ENCODE measurements at regions not wholly inside any gene's neighbourhood (a gene's known extent, or its start where the extent isn't known, plus 50 kb on each side); places are given as distances from the start of the nearest gene placed in this dataset.

GRCh38 chr2:57962861-57963260 lies 83.7 kb upstream of the VRK2 start:
- no peak for ATAC-seq
- Histone ChIP-seq H3K9me3 (no peaks in the 10 kb centered on the region), H3K4me1 (no peaks in the 10 kb centered on the region), H3K27ac (no peak overlapping the region), H3K36me3 (ENCODE audit: insufficient read depth in 1 of 2, low read depth in 1 of 2) (no peaks in the 10 kb centered on the region), H3K4me3 (no peak overlapping the region), H3K27me3 (ENCODE audit: insufficient read depth in 3 of 3, low read length in 2 of 3) (no peaks in the 10 kb centered on the region)
- TF ChIP-seq, protein P1, sequence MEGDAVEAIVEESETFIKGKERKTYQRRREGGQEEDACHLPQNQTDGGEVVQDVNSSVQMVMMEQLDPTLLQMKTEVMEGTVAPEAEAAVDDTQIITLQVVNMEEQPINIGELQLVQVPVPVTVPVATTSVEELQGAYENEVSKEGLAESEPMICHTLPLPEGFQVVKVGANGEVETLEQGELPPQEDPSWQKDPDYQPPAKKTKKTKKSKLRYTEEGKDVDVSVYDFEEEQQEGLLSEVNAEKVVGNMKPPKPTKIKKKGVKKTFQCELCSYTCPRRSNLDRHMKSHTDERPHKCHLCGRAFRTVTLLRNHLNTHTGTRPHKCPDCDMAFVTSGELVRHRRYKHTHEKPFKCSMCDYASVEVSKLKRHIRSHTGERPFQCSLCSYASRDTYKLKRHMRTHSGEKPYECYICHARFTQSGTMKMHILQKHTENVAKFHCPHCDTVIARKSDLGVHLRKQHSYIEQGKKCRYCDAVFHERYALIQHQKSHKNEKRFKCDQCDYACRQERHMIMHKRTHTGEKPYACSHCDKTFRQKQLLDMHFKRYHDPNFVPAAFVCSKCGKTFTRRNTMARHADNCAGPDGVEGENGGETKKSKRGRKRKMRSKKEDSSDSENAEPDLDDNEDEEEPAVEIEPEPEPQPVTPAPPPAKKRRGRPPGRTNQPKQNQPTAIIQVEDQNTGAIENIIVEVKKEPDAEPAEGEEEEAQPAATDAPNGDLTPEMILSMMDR (IDR thresholded peaks at IDR 0.05): no peak
- WGBS, 3 donors: 65 to 72% (median 71%) methylated on average over 3 of the region's 3 CpGs
- intact Hi-C loops (cut with DNase I): no loop called here
- DNase-seq: no peak

GRCh38 chr2:57965219-57965618 lies 81.4 kb upstream of the VRK2 start:
- H3K4me1 ChIP-seq: no peaks in the 10 kb centered on the region
- H3K27me3 ChIP-seq (ENCODE audit: insufficient read depth in 3 of 3, low read length in 2 of 3): no peaks in the 10 kb centered on the region

DNA sequence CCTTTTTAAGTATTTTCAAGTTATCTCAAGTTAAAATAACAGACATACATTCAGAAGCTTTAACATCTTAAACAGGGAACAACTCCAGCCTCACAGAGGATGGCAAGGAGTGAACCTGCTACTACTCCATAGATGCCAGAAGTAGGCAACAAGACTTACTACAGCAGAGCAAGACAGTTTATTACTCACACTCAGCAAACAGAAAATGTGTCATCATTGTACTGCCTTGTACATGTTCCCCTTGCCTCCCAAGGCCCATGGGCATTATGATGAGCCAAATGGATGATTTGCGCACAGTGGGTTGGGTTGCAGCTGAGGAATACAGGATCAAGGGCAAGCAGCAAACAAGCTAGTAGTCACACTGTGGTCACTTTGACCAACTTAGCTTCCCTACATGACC lies 80.6 kb upstream of the VRK2 start:
- no peaks in the 10 kb centered on the region for H3K27me3 ChIP-seq (ENCODE audit: insufficient read depth in 3 of 3, low read length in 2 of 3)
- no peak for ATAC-seq
- no peaks in the 10 kb centered on the region for H3K36me3 ChIP-seq (ENCODE audit: insufficient read depth in 1 of 2, low read depth in 1 of 2)
- WGBS, 3 donors: 100% methylated on average over 1 of the region's 1 CpG
- intact Hi-C loops (cut with DNase I): no loop called here
- DNase-seq: no peak
- no peaks in the 10 kb centered on the region for H3K4me1 ChIP-seq
- no peak overlapping the region for H3K4me3 ChIP-seq
- no peak overlapping the region for H3K27ac ChIP-seq
- TF ChIP-seq, protein P1 (IDR thresholded peaks at IDR 0.05): no peak
- H3K9me3 ChIP-seq: no peaks in the 10 kb centered on the region

More at GRCh38 chr2:57965219-57965618, 81.4 kb upstream of the VRK2 start:
- ATAC-seq (no peak), DNase-seq (no peak)
- intact Hi-C loops (cut with DNase I): no loop called here
- H3K36me3 ChIP-seq (ENCODE audit: insufficient read depth in 1 of 2, low read depth in 1 of 2): no peaks in the 10 kb centered on the region
- H3K4me3 ChIP-seq: no peak overlapping the region
- H3K27ac ChIP-seq: no peak overlapping the region
- WGBS, 3 donors: 97 to 100% (median 100%) methylated on average over 1 of the region's 1 CpG
- TF ChIP-seq, protein P1 (IDR thresholded peaks at IDR 0.05): no peak
- no peaks in the 10 kb centered on the region for H3K9me3 ChIP-seq

GRCh38 chr2:57973621-57974186 lies 72.9 kb upstream of the VRK2 start:
- Histone ChIP-seq H3K9me3 (no peaks in the 10 kb centered on the region), H3K27ac (no peak overlapping the region), H3K27me3 (ENCODE audit: insufficient read depth in 3 of 3, low read length in 2 of 3) (no peaks in the 10 kb centered on the region), H3K36me3 (ENCODE audit: insufficient read depth in 1 of 2, low read depth in 1 of 2) (no peaks in the 10 kb centered on the region), H3K4me1 (no peaks in the 10 kb centered on the region), H3K4me3 (no peak overlapping the region)
- DNase-seq (no peak), ATAC-seq (no peak)
- TF ChIP-seq, protein P1 (IDR thresholded peaks at IDR 0.05): no peak
- intact Hi-C loops (cut with DNase I): no loop called here
- 63 to 81% (median 72%) methylated on average over 2 of the region's 2 CpGs for WGBS, 3 donors

DNA sequence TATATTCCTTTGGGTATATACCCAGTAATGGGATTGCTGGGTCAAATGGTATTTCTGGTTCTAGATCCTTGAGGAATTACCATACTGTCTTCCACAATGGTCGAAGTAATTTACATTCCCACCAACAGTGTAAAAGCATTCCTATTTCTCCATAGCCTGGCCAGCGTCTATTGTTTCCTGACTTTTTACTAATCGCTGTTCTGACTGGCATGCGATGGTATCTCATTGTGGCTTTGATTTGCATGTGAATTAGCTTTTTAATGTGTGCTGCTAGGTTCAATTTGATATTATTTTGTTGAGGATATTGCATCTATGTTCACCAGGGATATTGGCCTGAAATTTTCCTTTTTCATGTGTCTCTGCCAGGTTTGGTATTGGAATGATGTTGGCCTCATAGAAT lies 67.4 kb upstream of the VRK2 start:
- Histone ChIP-seq H3K4me3 (no peak overlapping the region), H3K4me1 (no peaks in the 10 kb centered on the region), H3K9me3 (no peaks in the 10 kb centered on the region), H3K27me3 (ENCODE audit: insufficient read depth in 3 of 3, low read length in 2 of 3) (no peaks in the 10 kb centered on the region), H3K27ac (no peak overlapping the region), H3K36me3 (ENCODE audit: insufficient read depth in 1 of 2, low read depth in 1 of 2) (no peaks in the 10 kb centered on the region)
- TF ChIP-seq, protein P1 (IDR thresholded peaks at IDR 0.05): no peak
- intact Hi-C loops (cut with DNase I): no loop called here
- DNase-seq (no peak), ATAC-seq (no peak)
- 86 to 94% (median 90%) methylated on average over 4 of the region's 4 CpGs for WGBS, 3 donors
